ENCODE measurements at regions not wholly inside any gene's neighbourhood (a gene's known extent, or its start where the extent isn't known, plus 50 kb on each side); places are given as distances from the start of the nearest gene placed in this dataset.
A peak's percentile ranks its signal among the peaks of the same experiment; 100 is the strongest.
"Not testable (repeated sequence)": the region's sequence is repeated elsewhere in the genome, so short reads cannot be mapped to it uniquely, and the experiment has no call there.

- DNase-seq, result no peak
Observed at GRCh38 chr2:228956701-228957474, 314.2 kb downstream of the PID1 start.

GRCh38 chr2:228949831-228950230, 321.3 kb downstream of the PID1 start:
- DNase-seq, result no peak

GRCh38 chr2:228945710-228946109, 325.4 kb downstream of the PID1 start:
- no peak for DNase-seq

GRCh38 chr2:228942856-228943255, 328.2 kb downstream of the PID1 start:
- DNase-seq, result no peak

GRCh38 chr2:228938629-228939028, 332.5 kb downstream of the PID1 start:
- DNase-seq, result peak; percentile 20

GRCh38 chr2:228927028-228928010, 343.8 kb downstream of the PID1 start:
- no peak for DNase-seq

- no peak for DNase-seq
Observed at GRCh38 chr2:228919808-228920207, 351.3 kb downstream of the PID1 start.

- DNase-seq, result no peak
Observed at GRCh38 chr2:228917220-228917619, 353.9 kb downstream of the PID1 start.

- no peak for DNase-seq
Observed at GRCh38 chr2:228916416-228917090, 354.5 kb downstream of the PID1 start.

GRCh38 chr2:228913176-228913575, 357.9 kb downstream of the PID1 start:
- no peak for DNase-seq

- DNase-seq, result not testable (repeated sequence)
Observed at GRCh38 chr2:228910872-228911271, 360.2 kb downstream of the PID1 start.

GRCh38 chr2:228902176-228902575, 368.9 kb downstream of the PID1 start:
- no peak for DNase-seq

GRCh38 chr2:228901531-228901930, 369.6 kb downstream of the PID1 start:
- DNase-seq, result no peak

- DNase-seq, result no peak
Observed at GRCh38 chr2:228878138-228878537, 392.9 kb downstream of the PID1 start.

- DNase-seq, result no peak
Observed at GRCh38 chr2:228876276-228876675, 394.8 kb downstream of the PID1 start.

GRCh38 chr2:228875152-228875900, 395.8 kb downstream of the PID1 start:
- DNase-seq, result no peak

GRCh38 chr2:228871012-228871411, 400.1 kb downstream of the PID1 start:
- no peak for DNase-seq

- no peak for DNase-seq
Observed at GRCh38 chr2:228869636-228870264, 401.3 kb downstream of the PID1 start.

GRCh38 chr2:228867406-228867805, 403.7 kb downstream of the PID1 start:
- DNase-seq, result no peak

GRCh38 chr2:228866781-228867180, 404.3 kb downstream of the PID1 start:
- DNase-seq, result no peak

- DNase-seq, result no peak
Observed at GRCh38 chr2:228866044-228866443, 405.0 kb downstream of the PID1 start.

GRCh38 chr2:228864131-228864530, 407.0 kb downstream of the PID1 start:
- no peak for DNase-seq

Data from GF-D8 (cell line).